Mesendoderm (in vitro differentiated cells): ENCODE measurements at regions not wholly inside any gene's neighbourhood (a gene's known extent, or its start where the extent isn't known, plus 50 kb on each side); places are given as distances from the start of the nearest gene placed in this dataset.

Experiments
- DNase-seq: peaks from one replicate; pipeline ENCODE4 v3.0.0; 2013
- H2AK5ac ChIP-seq: 2 replicates; pipeline ENCODE4 v1.6.1; 2013; ENCODE audit warnings: low read length, inconsistent platforms
- H2BK120ac ChIP-seq: 2 replicates; pipeline ENCODE4 v1.6.1; 2013; ENCODE audit warnings: low read depth, mild to moderate bottlenecking, low read length, moderate library complexity, mixed read lengths
- H2BK15ac ChIP-seq: replicated peaks from 2 replicates; pipeline ENCODE4 v1.6.1; 2013; ENCODE audit warnings: low read depth, mild to moderate bottlenecking, moderate library complexity
- H2BK5ac ChIP-seq: 2 replicates; pipeline ENCODE4 v1.6.1; 2013; ENCODE audit warnings: low read length, inconsistent platforms
- H3K18ac ChIP-seq: 2 replicates; pipeline ENCODE4 v1.6.1; 2013; ENCODE audit warnings: mild to moderate bottlenecking, low read length, mixed read lengths
- H3K23ac ChIP-seq: one replicate; pipeline ENCODE4 v1.6.1; 2013; ENCODE audit warnings: low read length
- H3K27ac ChIP-seq: 2 replicates; pipeline ENCODE4 v1.5.1; 2013; ENCODE audit warnings: low read depth, mild to moderate bottlenecking, inconsistent platforms, low read length, moderate library complexity
- H3K27me3 ChIP-seq: 2 replicates; pipeline ENCODE4 v1.6.1; 2013; ENCODE audit warnings: low read length, control low read depth, mild to moderate bottlenecking, inconsistent platforms; ENCODE audit not compliant: insufficient read depth, poor library complexity
- H3K36me3 ChIP-seq: 2 replicates; pipeline ENCODE4 v1.6.1; 2013; ENCODE audit warnings: low read length, inconsistent platforms; ENCODE audit not compliant: control insufficient read depth, insufficient read depth
- H3K4ac ChIP-seq: one replicate; pipeline ENCODE4 v1.6.1; 2013; ENCODE audit warnings: low read depth, mild to moderate bottlenecking, low read length, moderate library complexity
- H3K4me1 ChIP-seq: 2 replicates; pipeline ENCODE4 v1.6.1; 2013; ENCODE audit warnings: low read depth, low read length, inconsistent platforms; ENCODE audit not compliant: control insufficient read depth
- H3K4me2 ChIP-seq: 2 replicates; pipeline ENCODE4 v1.6.1; 2013; ENCODE audit warnings: low read length
- H3K4me3 ChIP-seq: 2 replicates; pipeline ENCODE4 v1.5.1; 2013; ENCODE audit warnings: mild to moderate bottlenecking, low read length
- H3K56ac ChIP-seq: one replicate; pipeline ENCODE4 v1.6.1; 2013; ENCODE audit warnings: low read length
- H3K79me1 ChIP-seq: 2 replicates; pipeline ENCODE4 v1.6.1; 2013; ENCODE audit warnings: low read length, inconsistent platforms
- H3K79me2 ChIP-seq: 2 replicates; pipeline ENCODE4 v1.6.1; 2013; ENCODE audit warnings: mild to moderate bottlenecking, low read length; ENCODE audit not compliant: control insufficient read depth, insufficient read depth
- H3K9ac ChIP-seq: 2 replicates; pipeline ENCODE4 v1.6.1; 2013; ENCODE audit warnings: low read length, inconsistent platforms
- H4K5ac ChIP-seq: one replicate; pipeline ENCODE4 v1.6.1; 2013; ENCODE audit warnings: low read length
- H4K8ac ChIP-seq: one replicate; pipeline ENCODE4 v1.6.1; 2013; ENCODE audit warnings: low read depth, mild to moderate bottlenecking, control low read depth, low read length, moderate library complexity
- WGBS: extraction: QIAGEN DNeasy Blood & Tissue Kit; methylation state at CpG from one replicate; pipeline ENCODE4 v1.1.7; 2013; ENCODE audit warnings: low lambda C conversion rate, missing lambda C conversion rate; ENCODE audit not compliant: insufficient coverage; ENCODE audit errors: extremely low coverage; 5-methylcytosine and 5-hydroxymethylcytosine counted together

- DNase-seq, result peak; percentile 64
- Histone ChIP-seq H3K79me1 (no peaks in the 10 kb centered on the region), H3K27me3 (no peaks in the 10 kb centered on the region)
Observed at GRCh38 chr6:82022614-82023129, 224.9 kb downstream of the IBTK start.

GRCh38 chr6:82017773-82018172, 229.8 kb downstream of the IBTK start:
- no peak overlapping the region for H4K8ac ChIP-seq
- H3K27ac ChIP-seq, result no peak overlapping the region

More at GRCh38 chr6:82022614-82023129, 224.9 kb downstream of the IBTK start:
- no peak overlapping the region for H3K18ac ChIP-seq
- H3K4me2 ChIP-seq, result no peak overlapping the region
- no peaks in the 10 kb centered on the region for H3K4me1 ChIP-seq
- no peak overlapping the region for H4K8ac ChIP-seq
- H3K9ac ChIP-seq, result no peak overlapping the region
- no peak overlapping the region for H3K27ac ChIP-seq
- no peak overlapping the region for H2AK5ac ChIP-seq
- H3K79me2 ChIP-seq, result no peaks in the 10 kb centered on the region
- WGBS, result no CpG with 5 or more reads among the region's 2 CpGs
- no peaks in the 10 kb centered on the region for H3K36me3 ChIP-seq
- no peak overlapping the region for H3K23ac ChIP-seq
- no peak overlapping the region for H2BK5ac ChIP-seq
- H3K4me3 ChIP-seq, result no peak overlapping the region
- H4K5ac ChIP-seq, result no peak overlapping the region
- no peak overlapping the region for H3K56ac ChIP-seq
- H3K4ac ChIP-seq, result no peak overlapping the region
- no peak overlapping the region for H2BK120ac ChIP-seq
- H2BK15ac ChIP-seq, result no peak overlapping the region

GRCh38 chr6:82017288-82017687, 230.3 kb downstream of the IBTK start:
- no peak overlapping the region for H2AK5ac ChIP-seq
- no peak overlapping the region for H2BK5ac ChIP-seq
- H3K4me1 ChIP-seq, result no peaks in the 10 kb centered on the region
- H2BK120ac ChIP-seq, result no peak overlapping the region
- no peaks in the 10 kb centered on the region for H3K36me3 ChIP-seq
- no peak overlapping the region for H3K23ac ChIP-seq
- no peak overlapping the region for H3K18ac ChIP-seq
- no peak overlapping the region for H3K9ac ChIP-seq
- H2BK15ac ChIP-seq, result no peak overlapping the region
- no peaks in the 10 kb centered on the region for H3K27me3 ChIP-seq
- H4K8ac ChIP-seq, result no peak overlapping the region
- H3K79me2 ChIP-seq, result no peaks in the 10 kb centered on the region
- no peak overlapping the region for H3K4me2 ChIP-seq
- DNase-seq, result peak; percentile 86
- H3K27ac ChIP-seq, result no peak overlapping the region
- H3K79me1 ChIP-seq, result no peaks in the 10 kb centered on the region
- H3K56ac ChIP-seq, result no peak overlapping the region
- no peak overlapping the region for H4K5ac ChIP-seq
- H3K4ac ChIP-seq, result no peak overlapping the region
- H3K4me3 ChIP-seq, result no peak overlapping the region

More at GRCh38 chr6:82017773-82018172, 229.8 kb downstream of the IBTK start:
- H4K5ac ChIP-seq, result no peak overlapping the region
- H3K9ac ChIP-seq, result no peak overlapping the region
- H3K4me2 ChIP-seq, result no peak overlapping the region
- H3K18ac ChIP-seq, result no peak overlapping the region
- H3K4me3 ChIP-seq, result no peak overlapping the region
- H2AK5ac ChIP-seq, result no peak overlapping the region
- DNase-seq, result no peak
- H3K4me1 ChIP-seq, result no peaks in the 10 kb centered on the region
- H3K79me2 ChIP-seq, result no peaks in the 10 kb centered on the region
- no peak overlapping the region for H3K4ac ChIP-seq
- H3K36me3 ChIP-seq, result no peaks in the 10 kb centered on the region
- no CpG with 5 or more reads among the region's 3 CpGs for WGBS
- no peak overlapping the region for H2BK5ac ChIP-seq
- no peaks in the 10 kb centered on the region for H3K27me3 ChIP-seq
- no peaks in the 10 kb centered on the region for H3K79me1 ChIP-seq
- H2BK15ac ChIP-seq, result no peak overlapping the region
- no peak overlapping the region for H2BK120ac ChIP-seq
- H3K23ac ChIP-seq, result no peak overlapping the region
- no peak overlapping the region for H3K56ac ChIP-seq

GRCh38 chr6:82015526-82015925, 232.0 kb downstream of the IBTK start:
- H3K9ac ChIP-seq, result no peak overlapping the region
- H3K23ac ChIP-seq, result no peak overlapping the region
- no peak overlapping the region for H2BK5ac ChIP-seq
- no peak overlapping the region for H3K18ac ChIP-seq
- H2BK120ac ChIP-seq, result no peak overlapping the region
- H2AK5ac ChIP-seq, result no peak overlapping the region
- no peak overlapping the region for H3K4me3 ChIP-seq
- H3K56ac ChIP-seq, result no peak overlapping the region
- no peaks in the 10 kb centered on the region for H3K79me2 ChIP-seq
- no peak overlapping the region for H3K4me2 ChIP-seq
- H2BK15ac ChIP-seq, result no peak overlapping the region
- no peak overlapping the region for H4K8ac ChIP-seq
- no CpG with 5 or more reads among the region's 2 CpGs for WGBS
- H3K27ac ChIP-seq, result no peak overlapping the region
- H3K4ac ChIP-seq, result no peak overlapping the region
- no peaks in the 10 kb centered on the region for H3K79me1 ChIP-seq
- no peaks in the 10 kb centered on the region for H3K27me3 ChIP-seq
- H3K4me1 ChIP-seq, result no peaks in the 10 kb centered on the region
- no peak for DNase-seq
- H3K36me3 ChIP-seq, result no peaks in the 10 kb centered on the region
- H4K5ac ChIP-seq, result no peak overlapping the region

- no peak overlapping the region for H4K5ac ChIP-seq
Observed at GRCh38 chr6:82015043-82015442, 232.5 kb downstream of the IBTK start.

More at GRCh38 chr6:82015043-82015442, 232.5 kb downstream of the IBTK start:
- H3K79me2 ChIP-seq, result no peaks in the 10 kb centered on the region
- H3K79me1 ChIP-seq, result no peaks in the 10 kb centered on the region
- H4K8ac ChIP-seq, result no peak overlapping the region
- H3K9ac ChIP-seq, result no peak overlapping the region
- no peaks in the 10 kb centered on the region for H3K36me3 ChIP-seq
- H2BK5ac ChIP-seq, result no peak overlapping the region
- H3K56ac ChIP-seq, result no peak overlapping the region
- H3K4me3 ChIP-seq, result no peak overlapping the region
- H3K18ac ChIP-seq, result no peak overlapping the region
- no peak overlapping the region for H2AK5ac ChIP-seq
- no peak for DNase-seq
- no CpG with 5 or more reads among the region's 2 CpGs for WGBS
- H3K4me1 ChIP-seq, result no peaks in the 10 kb centered on the region
- no peak overlapping the region for H2BK120ac ChIP-seq
- no peak overlapping the region for H2BK15ac ChIP-seq
- H3K27ac ChIP-seq, result no peak overlapping the region
- no peak overlapping the region for H3K23ac ChIP-seq
- H3K27me3 ChIP-seq, result no peaks in the 10 kb centered on the region
- no peak overlapping the region for H3K4me2 ChIP-seq
- no peak overlapping the region for H3K4ac ChIP-seq
